ENCODE measurements at regions not wholly inside any gene's neighbourhood (a gene's known extent, or its start where the extent isn't known, plus 50 kb on each side); places are given as distances from the start of the nearest gene placed in this dataset.

GRCh38 chr5:160174290-160174689 is 55.0 kb upstream of the FABP6 start:
- BruUV-seq (replicated peaks): no TSS peak
- no peak overlapping the region for H3K4me3 ChIP-seq (replicated peaks in 1 of 2; ENCODE audit: low read depth in 1 of 2, low read length in 2 of 2)
- intact Hi-C loops (cut with micrococcal nuclease): no loop called here
- RAD21 ChIA-PET (ENCODE audit: low non-redundant PET in 1 of 2, low total read pairs in 2 of 2, uncharacterized antibody in 2 of 2, unreplicated experiment in 2 of 2): no interaction called here
- no peaks in the 10 kb centered on the region for H3K79me2 ChIP-seq (ENCODE audit: insufficient read depth, low read length)
- ATAC-seq: no peak
- H3K4me1 ChIP-seq (ENCODE audit: control insufficient read depth in 1 of 2, insufficient read depth in 2 of 2, low read length in 2 of 2): no peaks in the 10 kb centered on the region
- CTCF ChIA-PET: no interaction called here
- no peaks in the 10 kb centered on the region for H4K20me1 ChIP-seq (ENCODE audit: insufficient read depth)
- DNase-seq (ENCODE audit: low read depth, low spot score): no peak
- H3K36me3 ChIP-seq (ENCODE audit: control insufficient read depth in 1 of 2, insufficient read depth in 2 of 2, low read length in 2 of 2): no peaks in the 10 kb centered on the region
- no peaks in the 10 kb centered on the region for H3K9me2 ChIP-seq (ENCODE audit: insufficient read depth)
- H3K9me3 ChIP-seq (ENCODE audit: control insufficient read depth in 1 of 2, insufficient read depth in 1 of 2, low read depth in 1 of 2, low read length in 2 of 2): no peaks in the 10 kb centered on the region
- no peaks in the 10 kb centered on the region for H3K27me3 ChIP-seq (ENCODE audit: insufficient read depth, low read length)
- H3K4me2 ChIP-seq (ENCODE audit: low read length): no peak overlapping the region
- POLR2A ChIA-PET: interaction anchor here (2.2 kb wide), 1 partner anchor 9 kb away, joined by 6 read pairs; no protein-coding TSS in a partner anchor
- H3K9ac ChIP-seq (ENCODE audit: low read length): no peak overlapping the region
- H3K27ac ChIP-seq (ENCODE audit: low read depth, low read length): no peak overlapping the region
- H2AFZ ChIP-seq (ENCODE audit: low read depth, low read length, poor library complexity, severe bottlenecking): no peak overlapping the region
- TF ChIP-seq ZBTB33 (IDR thresholded peaks at IDR 0.05; ENCODE audit: extremely low read depth, insufficient replicate concordance, low read length): no peak
- no peak for TF ChIP-seq JUND (IDR thresholded peaks at IDR 0.05)
- TF ChIP-seq CTCF (IDR thresholded peaks at IDR 0.05 in 2 of 3, conservative IDR thresholded peaks at IDR 0.05 in 1 of 3; ENCODE audit: borderline replicate concordance in 1 of 3, insufficient read depth in 1 of 3, low read depth in 2 of 3, low read length in 2 of 3): no peak
- TF ChIP-seq ELF1 (IDR thresholded peaks at IDR 0.05; ENCODE audit: borderline replicate concordance, low read depth): no peak
- TF ChIP-seq REST (IDR thresholded peaks at IDR 0.05; ENCODE audit: low read depth): no peak
- no peak for TF ChIP-seq ATF3 (IDR thresholded peaks at IDR 0.05)
- TF ChIP-seq POLR2AphosphoS5 (IDR thresholded peaks at IDR 0.05; ENCODE audit: low read depth, low read length): no peak
- no peak for TF ChIP-seq SIN3A (IDR thresholded peaks at IDR 0.05; ENCODE audit: low read depth)
- TF ChIP-seq POLR2A (IDR thresholded peaks at IDR 0.05; ENCODE audit: borderline replicate concordance, extremely low read depth, insufficient read depth, insufficient read length): no peak
- no peak for TF ChIP-seq CBX3 (IDR thresholded peaks at IDR 0.05; ENCODE audit: low read depth)
- no peak for TF ChIP-seq MAX (IDR thresholded peaks at IDR 0.05)
- TF ChIP-seq CEBPB (IDR thresholded peaks at IDR 0.05; ENCODE audit: low read depth): no peak
- TF ChIP-seq SRF (IDR thresholded peaks at IDR 0.05; ENCODE audit: low read depth): no peak
- no peak for TF ChIP-seq RAD21 (IDR thresholded peaks at IDR 0.05; ENCODE audit: low read depth)
- no peak for TF ChIP-seq ZFX (IDR thresholded peaks at IDR 0.05)
- TF ChIP-seq TCF7L2 (IDR thresholded peaks at IDR 0.05; ENCODE audit: borderline replicate concordance, extremely low read depth, insufficient read depth, insufficient read length): no peak
- TF ChIP-seq EZH2 (IDR thresholded peaks at IDR 0.05): no peak
- no peak for TF ChIP-seq FOSL1 (IDR thresholded peaks at IDR 0.05; ENCODE audit: low read depth)
- no peak for TF ChIP-seq ZNF274 (IDR thresholded peaks at IDR 0.05; ENCODE audit: low read depth, low read length)
